Esophagus muscularis mucosa (tissue), 3 donors: ENCODE measurements at regions not wholly inside any gene's neighbourhood (a gene's known extent, or its start where the extent isn't known, plus 50 kb on each side); places are given as distances from the start of the nearest gene placed in this dataset.

Experiments
- POLR2A ChIP-seq: fragments of 450-650 bp; IDR thresholded peaks from one replicate; pipeline ENCODE4 v1.6.1; 2017; ENCODE audit warnings: antibody characterized with exemption, moderate library complexity, mild to moderate bottlenecking, low read depth
- TF ChIP-seq, protein P1 (sequence below), 3 experiments: fragments of 200-600 bp in 2 of 3; fragments of 450-650 bp in 1 of 3; sonication (generic) in 2 of 3; IDR thresholded peaks; one replicate each; pipeline ENCODE4 v1.5.1; 2017 to 2019; ENCODE audit warnings: antibody characterized with exemption in 3 of 3, mild to moderate bottlenecking in 2 of 3, moderate library complexity in 1 of 3

DNA sequence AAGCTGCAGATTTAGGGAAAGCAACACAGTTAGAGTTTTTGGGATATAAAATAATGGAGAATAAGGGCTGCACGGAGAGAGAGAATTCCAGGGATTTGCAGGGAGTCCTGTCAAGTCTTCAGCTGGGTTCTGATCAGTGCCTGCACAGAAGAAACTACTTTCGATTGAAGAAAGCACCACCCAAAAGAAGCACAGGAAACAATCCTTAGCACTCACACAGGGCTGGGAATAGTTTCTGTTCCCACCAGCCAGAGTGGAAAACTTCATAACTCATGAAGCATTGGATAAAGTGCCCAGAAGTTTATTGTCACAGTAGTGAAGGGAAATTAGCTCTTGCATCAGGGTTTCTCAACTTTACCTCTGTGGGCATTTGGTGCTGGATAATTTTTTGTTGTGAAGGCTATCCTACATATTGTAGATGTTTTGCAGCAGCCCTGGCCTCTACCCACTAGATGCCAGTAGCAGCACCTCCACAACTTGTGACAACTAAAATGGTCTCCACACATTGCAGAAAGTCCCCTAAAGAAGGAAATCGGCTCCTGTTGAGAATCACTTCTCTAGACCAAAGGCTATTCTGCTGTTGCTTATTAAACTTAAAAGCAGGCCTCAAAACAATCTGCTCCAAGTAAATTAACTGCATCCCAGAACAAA lies 71.0 kb upstream of the FAM120A start:
- TF ChIP-seq POLR2A: no peak
- TF ChIP-seq, protein P1, sequence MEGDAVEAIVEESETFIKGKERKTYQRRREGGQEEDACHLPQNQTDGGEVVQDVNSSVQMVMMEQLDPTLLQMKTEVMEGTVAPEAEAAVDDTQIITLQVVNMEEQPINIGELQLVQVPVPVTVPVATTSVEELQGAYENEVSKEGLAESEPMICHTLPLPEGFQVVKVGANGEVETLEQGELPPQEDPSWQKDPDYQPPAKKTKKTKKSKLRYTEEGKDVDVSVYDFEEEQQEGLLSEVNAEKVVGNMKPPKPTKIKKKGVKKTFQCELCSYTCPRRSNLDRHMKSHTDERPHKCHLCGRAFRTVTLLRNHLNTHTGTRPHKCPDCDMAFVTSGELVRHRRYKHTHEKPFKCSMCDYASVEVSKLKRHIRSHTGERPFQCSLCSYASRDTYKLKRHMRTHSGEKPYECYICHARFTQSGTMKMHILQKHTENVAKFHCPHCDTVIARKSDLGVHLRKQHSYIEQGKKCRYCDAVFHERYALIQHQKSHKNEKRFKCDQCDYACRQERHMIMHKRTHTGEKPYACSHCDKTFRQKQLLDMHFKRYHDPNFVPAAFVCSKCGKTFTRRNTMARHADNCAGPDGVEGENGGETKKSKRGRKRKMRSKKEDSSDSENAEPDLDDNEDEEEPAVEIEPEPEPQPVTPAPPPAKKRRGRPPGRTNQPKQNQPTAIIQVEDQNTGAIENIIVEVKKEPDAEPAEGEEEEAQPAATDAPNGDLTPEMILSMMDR (IDR thresholded peaks at IDR 0.05): no peak
